B cell (primary cell): ENCODE measurements at regions not wholly inside any gene's neighbourhood (a gene's known extent, or its start where the extent isn't known, plus 50 kb on each side); places are given as distances from the start of the nearest gene placed in this dataset.

Experiments
- ATAC-seq: fragments of 200-7000 bp; cut with Tn5 transposase; one replicate; pipeline ENCODE4 v1.10.0; 2021; ENCODE audit warnings: low read depth, mild to moderate bottlenecking, moderate number of reproducible peaks, moderate library complexity
- CTCF ChIA-PET: fragments of 350-600 bp; sonication (Branson Sonifier 250); formaldehyde crosslinking; loops from one replicate; lab custom pipeline; 2021; ENCODE audit warnings: antibody characterized with exemption, inconsistent platforms; lab: Charles Lee
- POLR2A ChIA-PET: fragments of 350-600 bp; sonication (Branson Sonifier 250); formaldehyde crosslinking; loops from one replicate; lab custom pipeline; 2021; ENCODE audit warnings: antibody characterized with exemption; lab: Charles Lee
- DNase-seq: peaks from one replicate; pipeline ENCODE4 v3.0.0; 2013
- H2AFZ ChIP-seq: 2 replicates; pipeline ENCODE4 v1.6.1; 2012; ENCODE audit warnings: mild to moderate bottlenecking, low read depth, low read length; ENCODE audit not compliant: insufficient read depth, poor library complexity, severe bottlenecking
- H3K27ac ChIP-seq, 2 donors: 1 replicate in 1 of 2; 2 replicates in 1 of 2; pipeline ENCODE4 v1.5.1; 2012 to 2013; ENCODE audit warnings: low read length in 2 of 2, mild to moderate bottlenecking in 2 of 2, moderate library complexity in 1 of 2
- H3K27me3 ChIP-seq, 4 experiments: fragments of 200-600 bp in 1 of 4; sonication (generic) in 1 of 4; replicated peaks in 1 of 4; 1 replicate in 2 of 4; 2 replicates in 2 of 4; pipeline versions ENCODE4 v1.6.1 to v1.7.0; 2013 to 2016; ENCODE audit warnings: low read length in 3 of 4, mild to moderate bottlenecking in 2 of 4, mixed read lengths in 1 of 4, moderate library complexity in 1 of 4; ENCODE audit not compliant: insufficient read depth in 4 of 4, control insufficient read depth in 3 of 4; ENCODE audit errors: control extremely low read depth in 1 of 4
- H3K36me3 ChIP-seq, 2 experiments: replicated peaks in 1 of 2; 1 replicate in 1 of 2; 2 replicates in 1 of 2; pipeline versions ENCODE4 v1.6.1 to v1.7.1; 2013; ENCODE audit warnings: low read length in 1 of 2; ENCODE audit not compliant: insufficient read depth in 2 of 2, control insufficient read depth in 1 of 2; ENCODE audit errors: control extremely low read depth in 1 of 2, extremely low read depth in 1 of 2
- H3K4me1 ChIP-seq, 2 donors: fragments of 200-600 bp in 1 of 2; sonication (generic) in 1 of 2; 1 replicate in 1 of 2; 2 replicates in 1 of 2; pipeline versions ENCODE4 v1.5.1 to v1.6.1; 2013 to 2017; ENCODE audit warnings: low read length in 2 of 2; ENCODE audit not compliant: control insufficient read depth in 2 of 2, insufficient read depth in 2 of 2
- H3K4me2 ChIP-seq: replicated peaks from 2 replicates; pipeline ENCODE3; 2012; ENCODE audit warnings: mild to moderate bottlenecking, low read depth, low read length; ENCODE audit not compliant: poor library complexity, severe bottlenecking
- H3K4me3 ChIP-seq, 5 experiments: fragments of 200-600 bp in 1 of 5; sonication (generic) in 1 of 5; 1 replicate in 3 of 5; 2 replicates in 2 of 5; pipeline versions ENCODE4 v1.5.1 to v1.7.0; 2011 to 2016; ENCODE audit warnings: low read length in 4 of 5, mild to moderate bottlenecking in 4 of 5, low read depth in 2 of 5, control low read depth in 1 of 5, moderate library complexity in 1 of 5; ENCODE audit not compliant: insufficient read depth in 1 of 5; ENCODE audit errors: control extremely low read depth in 1 of 5, extremely low read depth in 1 of 5
- H3K79me2 ChIP-seq: fragments of 200-600 bp; sonication (generic); one replicate; pipeline ENCODE4 v1.6.0; 2016; ENCODE audit warnings: low read length; ENCODE audit not compliant: control insufficient read depth, insufficient read depth
- H3K9ac ChIP-seq: fragments of 200-600 bp; sonication (generic); 2 replicates; pipeline ENCODE4 v1.6.1; 2017; ENCODE audit warnings: mild to moderate bottlenecking, low read length, moderate library complexity
- H3K9me3 ChIP-seq, 3 donors: one replicate each; pipeline versions ENCODE4 v1.6.1 to v1.7.1; 2013; ENCODE audit warnings: low read length in 2 of 3; ENCODE audit not compliant: control insufficient read depth in 2 of 3, insufficient read depth in 1 of 3; ENCODE audit errors: control extremely low read depth in 1 of 3
- H4K20me1 ChIP-seq: 2 replicates; pipeline ENCODE4 v1.6.0; 2012; ENCODE audit warnings: mild to moderate bottlenecking, low read length; ENCODE audit not compliant: insufficient read depth, control insufficient read depth, poor library complexity, severe bottlenecking
- H3K27ac Mint-ChIP-seq: one replicate; pipeline ENCODE4 v1.8.0; 2021; ENCODE audit warnings: mixed read lengths
- H3K27me3 Mint-ChIP-seq: one replicate; pipeline ENCODE4 v1.8.0; 2021; ENCODE audit warnings: mixed read lengths
- H3K4me1 Mint-ChIP-seq: one replicate; pipeline ENCODE4 v1.8.0; 2021; ENCODE audit warnings: mixed read lengths
- H3K4me3 Mint-ChIP-seq: one replicate; pipeline ENCODE4 v1.8.0; 2021; ENCODE audit warnings: mixed read lengths
- H3K9me3 Mint-ChIP-seq: one replicate; pipeline ENCODE4 v1.8.0; 2022; ENCODE audit warnings: mixed read lengths; ENCODE audit not compliant: insufficient read depth
- EZH2 ChIP-seq: IDR thresholded peaks from 2 replicates; pipeline ENCODE4 v1.6.1; 2012; ENCODE audit warnings: borderline replicate concordance, low read depth, mild to moderate bottlenecking, moderate library complexity, low read length; ENCODE audit not compliant: insufficient read depth, poor library complexity, severe bottlenecking
- WGBS: methylation state at CpG from one replicate; pipeline ENCODE4 v1.1.5; 2013; ENCODE audit warnings: missing lambda C conversion rate; ENCODE audit not compliant: insufficient coverage; 5-methylcytosine and 5-hydroxymethylcytosine counted together
- intact Hi-C: fragments of 100-400 bp; cut with micrococcal nuclease; formaldehyde crosslinking; loops from one replicate; pipeline ENCODE4 v1.10.0; 2022
- TF ChIP-seq, protein P1 (sequence below): fragments of 200-600 bp; IDR thresholded peaks from one replicate; pipeline ENCODE4 v1.8.0; 2022; ENCODE audit warnings: antibody characterized with exemption, mild to moderate bottlenecking

GRCh38 chr6:65943051-65943450, 236.0 kb upstream of the EYS start:
- H3K4me1 ChIP-seq: no peaks in the 10 kb centered on the region
- peaks cover 0 to 2% (median 2%) of the 10 kb centered on the region in 3 donors for H3K9me3 ChIP-seq
- 90% methylated on average over 3 of the region's 3 CpGs for WGBS
- Mint-ChIP-seq H3K27me3 (no peaks in the 10 kb centered on the region), H3K4me1 (no peaks in the 10 kb centered on the region), H3K4me3 (no peak overlapping the region), H3K9me3 (peaks cover 5% of the 10 kb centered on the region), H3K27ac (no peak overlapping the region)
- H2AFZ ChIP-seq: no peak overlapping the region
- ChIA-PET POLR2A (no interaction called here), CTCF (no interaction called here)
- no peak overlapping the region for H3K4me3 ChIP-seq
- H3K27ac ChIP-seq: no peak overlapping the region
- intact Hi-C loops: no loop called here
- H4K20me1 ChIP-seq: no peaks in the 10 kb centered on the region
- no peaks in the 10 kb centered on the region for H3K27me3 ChIP-seq
- H3K36me3 ChIP-seq: no peaks in the 10 kb centered on the region
- no peaks in the 10 kb centered on the region for H3K79me2 ChIP-seq
- H3K9ac ChIP-seq: no peak overlapping the region
- no peak overlapping the region for H3K4me2 ChIP-seq
- ATAC-seq (no peak), DNase-seq (no peak)
- TF ChIP-seq, protein P1, sequence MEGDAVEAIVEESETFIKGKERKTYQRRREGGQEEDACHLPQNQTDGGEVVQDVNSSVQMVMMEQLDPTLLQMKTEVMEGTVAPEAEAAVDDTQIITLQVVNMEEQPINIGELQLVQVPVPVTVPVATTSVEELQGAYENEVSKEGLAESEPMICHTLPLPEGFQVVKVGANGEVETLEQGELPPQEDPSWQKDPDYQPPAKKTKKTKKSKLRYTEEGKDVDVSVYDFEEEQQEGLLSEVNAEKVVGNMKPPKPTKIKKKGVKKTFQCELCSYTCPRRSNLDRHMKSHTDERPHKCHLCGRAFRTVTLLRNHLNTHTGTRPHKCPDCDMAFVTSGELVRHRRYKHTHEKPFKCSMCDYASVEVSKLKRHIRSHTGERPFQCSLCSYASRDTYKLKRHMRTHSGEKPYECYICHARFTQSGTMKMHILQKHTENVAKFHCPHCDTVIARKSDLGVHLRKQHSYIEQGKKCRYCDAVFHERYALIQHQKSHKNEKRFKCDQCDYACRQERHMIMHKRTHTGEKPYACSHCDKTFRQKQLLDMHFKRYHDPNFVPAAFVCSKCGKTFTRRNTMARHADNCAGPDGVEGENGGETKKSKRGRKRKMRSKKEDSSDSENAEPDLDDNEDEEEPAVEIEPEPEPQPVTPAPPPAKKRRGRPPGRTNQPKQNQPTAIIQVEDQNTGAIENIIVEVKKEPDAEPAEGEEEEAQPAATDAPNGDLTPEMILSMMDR: no peak
- TF ChIP-seq EZH2: no peak

GRCh38 chr6:65938000-65938399, 231.0 kb upstream of the EYS start:
- H3K9me3 ChIP-seq: peaks cover 0 to 2% (median 0%) of the 10 kb centered on the region in 3 donors
- ATAC-seq: no peak
- H3K27me3 Mint-ChIP-seq: no peaks in the 10 kb centered on the region
- intact Hi-C loops: no loop called here
- H3K36me3 ChIP-seq: no peaks in the 10 kb centered on the region
- DNase-seq: no peak
- no peak overlapping the region for H3K4me2 ChIP-seq
- ChIA-PET CTCF (no interaction called here), POLR2A (no interaction called here)
- H3K4me3 ChIP-seq: no peak overlapping the region
- H3K4me3 Mint-ChIP-seq: no peak overlapping the region
- no peak for TF ChIP-seq EZH2
- TF ChIP-seq, protein P1: no peak
- no peaks in the 10 kb centered on the region for H3K79me2 ChIP-seq
- no peak overlapping the region for H3K9ac ChIP-seq
- H3K27ac Mint-ChIP-seq: no peak overlapping the region
- 72% methylated on average over 2 of the region's 2 CpGs for WGBS
- no peak overlapping the region for H3K27ac ChIP-seq
- no peaks in the 10 kb centered on the region for H3K27me3 ChIP-seq
- H2AFZ ChIP-seq: no peak overlapping the region
- H3K4me1 Mint-ChIP-seq: no peaks in the 10 kb centered on the region
- no peaks in the 10 kb centered on the region for H3K4me1 ChIP-seq
- H3K9me3 Mint-ChIP-seq: peaks cover 7% of the 10 kb centered on the region
- no peaks in the 10 kb centered on the region for H4K20me1 ChIP-seq
